Heart left ventricle (tissue), 16 donors: ENCODE measurements at regions not wholly inside any gene's neighbourhood (a gene's known extent, or its start where the extent isn't known, plus 50 kb on each side); places are given as distances from the start of the nearest gene placed in this dataset.
"Not testable (repeated sequence)": the region's sequence is repeated elsewhere in the genome, so short reads cannot be mapped to it uniquely, and the experiment has no call there.

Experiments
- ATAC-seq, 4 donors: fragments of 200-7000 bp; cut with Tn5 transposase; one replicate each; pipeline ENCODE4 v1.9.1; 2020 to 2022; ENCODE audit warnings: moderate library complexity in 4 of 4, mild to moderate bottlenecking in 3 of 4, moderate number of reproducible peaks in 1 of 4
- DNase-seq, 5 donors: peaks; one replicate each; pipeline ENCODE4 v3.0.0-alpha.2; 2020
- H3K27ac ChIP-seq, 12 donors: fragments of 200-600 bp; sonication (generic) in 4 of 12; one replicate each; pipeline versions ENCODE4 v1.5.0 to v1.8.0; 2016 to 2022; ENCODE audit warnings: mild to moderate bottlenecking in 2 of 12
- H3K27me3 ChIP-seq, 9 donors: fragments of 200-600 bp; sonication (generic) in 2 of 9; one replicate each; pipeline versions ENCODE4 v1.5.1 to v1.8.0; 2016 to 2022; ENCODE audit warnings: mild to moderate bottlenecking in 3 of 9
- H3K36me3 ChIP-seq, 9 donors: fragments of 200-600 bp; sonication (generic) in 2 of 9; one replicate each; pipeline versions ENCODE4 v1.5.0 to v1.8.0; 2018 to 2022; ENCODE audit warnings: mild to moderate bottlenecking in 2 of 9
- H3K4me1 ChIP-seq, 12 donors: fragments of 200-600 bp; sonication (generic) in 4 of 12; one replicate each; pipeline versions ENCODE4 v1.5.0 to v1.8.0; 2016 to 2022; ENCODE audit warnings: mild to moderate bottlenecking in 3 of 12
- H3K4me3 ChIP-seq, 12 donors: fragments of 200-600 bp; sonication (generic) in 4 of 12; one replicate each; pipeline versions ENCODE4 v1.5.0 to v1.8.0; 2017 to 2022; ENCODE audit warnings: mild to moderate bottlenecking in 9 of 12, moderate library complexity in 4 of 12
- H3K9me3 ChIP-seq, 12 donors: fragments of 200-600 bp; sonication (generic) in 4 of 12; one replicate each; pipeline versions ENCODE4 v1.5.0 to v1.8.0; 2016 to 2022; ENCODE audit warnings: mild to moderate bottlenecking in 1 of 12
- POLR2A ChIP-seq, 2 donors: fragments of 450-650 bp; IDR thresholded peaks; one replicate each; pipeline ENCODE4 v1.6.1; 2017; ENCODE audit warnings: antibody characterized with exemption in 2 of 2, mild to moderate bottlenecking in 2 of 2, moderate library complexity in 2 of 2
- WGBS, 4 donors: extraction: QIAGEN DNeasy Blood & Tissue Kit in 2 of 4; methylation state at CpG; one replicate each; pipeline versions ENCODE4 v1.1.5 to v1.1.7; 2013 to 2018; 5-methylcytosine and 5-hydroxymethylcytosine counted together
- intact Hi-C, 10 donors: fragments of 100-400 bp; cut with DNase I; formaldehyde crosslinking; loops; one replicate each; pipeline versions ENCODE4 v1.11.1 to v1.14.2; 2022
- TF ChIP-seq, protein P1 (sequence below), 12 donors: fragments of 200-600 bp; sonication (generic) in 4 of 12; IDR thresholded peaks; one replicate each; pipeline versions ENCODE4 v1.5.0 to v1.8.0; 2018 to 2022; ENCODE audit warnings: antibody characterized with exemption in 12 of 12, mild to moderate bottlenecking in 5 of 12
- donor health status: ischemic (EF 13 %, LVEDD 7.1; RV severe dilation, severe dysfunction).
- donor health status: healthy with polysubstance abuse.
- donor health status: DM: no; HTN: yes; CAD: no.
- donor health status: DM: no; HTN: no; CAD: no.
- donor health status: ischemic (EF 25% LVEDD 6.9; RV normal size, moderate dysfunction).
- donor health status: ischemic (EF 25% LVEDD 5.7; RV mildly dilated, moderate dysfunction).
- donor health status: healthy.
- donor health status: DM: yes; HTN: yes; CAD: no.
- donor health status: ischemic (EF 35%, LVEDD 5.7; RV mildly dilated, moderate dysfunction).
- donor health status: nonischemic (EF 11% LVEDD 7.7; RV severe dilation, severe dysfunction).
- donor health status: DM: yes; HTN: yes; CAD: no.
- donor health status: PGD.
- donor health status: ischemic (EF 29% LVEDD 5.4; RV normal size, mild dysfunction).
- donor health status: nonischemic (EF 23%, LVEDD 6.1; RV moderate dilation, normal function).

DNA sequence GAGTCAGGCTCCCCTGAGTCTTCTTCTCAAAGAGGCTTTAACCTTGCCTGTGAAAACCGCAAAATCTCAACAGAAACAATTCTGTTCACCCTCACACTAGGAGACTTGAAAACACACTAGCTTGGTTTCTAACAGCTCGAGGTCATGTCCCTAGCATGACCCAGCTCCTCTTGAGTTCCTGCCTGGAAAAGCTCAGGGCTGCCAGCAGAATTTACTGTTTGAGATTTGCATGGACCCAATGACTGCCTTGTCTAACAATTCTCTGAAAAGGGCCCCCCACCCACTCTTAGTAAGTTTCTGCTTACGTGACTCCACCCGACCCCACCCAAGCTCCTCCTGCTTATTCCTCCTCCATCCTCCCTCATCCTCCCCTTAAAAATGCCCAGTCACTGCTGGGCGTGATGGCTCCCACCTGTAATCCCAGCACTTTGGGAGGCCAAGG is 85.1 kb upstream of the KMT2C start:
- no peak for TF ChIP-seq POLR2A (IDR thresholded peaks at IDR 0.05)
- TF ChIP-seq, protein P1, sequence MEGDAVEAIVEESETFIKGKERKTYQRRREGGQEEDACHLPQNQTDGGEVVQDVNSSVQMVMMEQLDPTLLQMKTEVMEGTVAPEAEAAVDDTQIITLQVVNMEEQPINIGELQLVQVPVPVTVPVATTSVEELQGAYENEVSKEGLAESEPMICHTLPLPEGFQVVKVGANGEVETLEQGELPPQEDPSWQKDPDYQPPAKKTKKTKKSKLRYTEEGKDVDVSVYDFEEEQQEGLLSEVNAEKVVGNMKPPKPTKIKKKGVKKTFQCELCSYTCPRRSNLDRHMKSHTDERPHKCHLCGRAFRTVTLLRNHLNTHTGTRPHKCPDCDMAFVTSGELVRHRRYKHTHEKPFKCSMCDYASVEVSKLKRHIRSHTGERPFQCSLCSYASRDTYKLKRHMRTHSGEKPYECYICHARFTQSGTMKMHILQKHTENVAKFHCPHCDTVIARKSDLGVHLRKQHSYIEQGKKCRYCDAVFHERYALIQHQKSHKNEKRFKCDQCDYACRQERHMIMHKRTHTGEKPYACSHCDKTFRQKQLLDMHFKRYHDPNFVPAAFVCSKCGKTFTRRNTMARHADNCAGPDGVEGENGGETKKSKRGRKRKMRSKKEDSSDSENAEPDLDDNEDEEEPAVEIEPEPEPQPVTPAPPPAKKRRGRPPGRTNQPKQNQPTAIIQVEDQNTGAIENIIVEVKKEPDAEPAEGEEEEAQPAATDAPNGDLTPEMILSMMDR (IDR thresholded peaks at IDR 0.05), result no peak
- Histone ChIP-seq H3K27ac (no peak overlapping the region), H3K27me3 (no peaks in the 10 kb centered on the region), H3K9me3 (peaks cover 0 to 17% (median 6%) of the 10 kb centered on the region in 12 donors), H3K36me3 (no peaks in the 10 kb centered on the region), H3K4me1 (peaks cover 0 to 15% (median 6%) of the 10 kb centered on the region in 12 donors), H3K4me3 (no peak overlapping the region)
- DNase-seq, result no peak
- no peak for ATAC-seq
- WGBS, 4 donors, result 71 to 85% (median 80%) methylated on average over 5 of the region's 5 CpGs
- intact Hi-C loops, result no loop called here

DNA sequence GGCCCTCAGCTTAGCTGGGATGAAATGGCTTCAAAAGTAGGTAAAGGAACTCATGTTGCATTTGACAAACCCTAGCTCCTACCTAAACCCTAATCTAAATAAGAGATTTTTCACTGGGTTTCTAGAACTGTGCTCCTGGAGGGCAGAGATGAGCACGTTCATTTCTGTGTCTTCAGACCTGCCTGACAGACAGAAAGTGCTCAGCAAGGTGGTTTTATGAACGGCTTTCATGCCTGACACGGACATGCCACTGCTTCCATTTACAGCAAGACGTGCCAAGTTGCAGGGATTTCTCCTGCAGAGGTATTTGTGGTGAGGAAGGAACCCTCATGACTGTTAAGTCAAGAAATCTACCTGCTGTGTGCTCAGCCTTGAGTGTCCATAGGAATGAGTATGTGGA is 83.5 kb upstream of the KMT2C start:
- ATAC-seq (no peak), DNase-seq (no peak)
- H3K4me3 ChIP-seq, result no peak overlapping the region
- TF ChIP-seq POLR2A (IDR thresholded peaks at IDR 0.05), result no peak
- TF ChIP-seq, protein P1 (IDR thresholded peaks at IDR 0.05), result no peak
- intact Hi-C loops, result no loop called here
- peaks cover 0 to 17% (median 6%) of the 10 kb centered on the region in 12 donors for H3K9me3 ChIP-seq
- 61 to 90% (median 65%) methylated on average over 4 of the region's 4 CpGs for WGBS, 4 donors
- H3K27ac ChIP-seq, result no peak overlapping the region
- no peaks in the 10 kb centered on the region for H3K27me3 ChIP-seq
- no peaks in the 10 kb centered on the region for H3K36me3 ChIP-seq
- peaks cover 0 to 15% (median 6%) of the 10 kb centered on the region in 12 donors for H3K4me1 ChIP-seq

DNA sequence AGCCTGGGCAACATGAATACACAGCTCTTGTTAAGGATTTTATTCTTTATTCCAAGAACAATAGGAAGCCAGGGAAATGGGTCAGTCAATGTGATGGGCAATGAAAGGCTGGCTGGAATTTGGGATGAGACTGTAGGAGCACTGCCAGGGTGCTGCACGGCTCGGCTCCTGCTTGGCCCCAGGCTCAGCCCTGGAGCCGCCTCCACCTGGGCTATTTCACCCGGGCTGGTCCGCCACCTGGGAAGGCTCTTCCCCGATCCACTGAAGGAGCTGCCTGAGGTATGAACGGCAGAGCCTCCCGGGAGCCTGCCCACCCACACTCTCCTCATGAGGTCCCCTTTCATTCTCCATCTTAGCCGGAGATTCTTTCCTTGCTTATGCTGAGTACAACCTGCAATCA is 80.4 kb upstream of the KMT2C start:
- Histone ChIP-seq H3K36me3 (no peaks in the 10 kb centered on the region), H3K27ac (no peak overlapping the region), H3K4me3 (no peak overlapping the region), H3K9me3 (peaks cover 0 to 17% (median 6%) of the 10 kb centered on the region in 12 donors), H3K27me3 (no peaks in the 10 kb centered on the region), H3K4me1 (no peaks in the 10 kb centered on the region)
- intact Hi-C loops, result no loop called here
- ATAC-seq, result no peak
- no peak for TF ChIP-seq POLR2A (IDR thresholded peaks at IDR 0.05)
- TF ChIP-seq, protein P1 (IDR thresholded peaks at IDR 0.05), result no peak
- WGBS, 4 donors, result 89 to 92% (median 91%) methylated on average over 9 of the region's 9 CpGs
- DNase-seq, result no peak

DNA sequence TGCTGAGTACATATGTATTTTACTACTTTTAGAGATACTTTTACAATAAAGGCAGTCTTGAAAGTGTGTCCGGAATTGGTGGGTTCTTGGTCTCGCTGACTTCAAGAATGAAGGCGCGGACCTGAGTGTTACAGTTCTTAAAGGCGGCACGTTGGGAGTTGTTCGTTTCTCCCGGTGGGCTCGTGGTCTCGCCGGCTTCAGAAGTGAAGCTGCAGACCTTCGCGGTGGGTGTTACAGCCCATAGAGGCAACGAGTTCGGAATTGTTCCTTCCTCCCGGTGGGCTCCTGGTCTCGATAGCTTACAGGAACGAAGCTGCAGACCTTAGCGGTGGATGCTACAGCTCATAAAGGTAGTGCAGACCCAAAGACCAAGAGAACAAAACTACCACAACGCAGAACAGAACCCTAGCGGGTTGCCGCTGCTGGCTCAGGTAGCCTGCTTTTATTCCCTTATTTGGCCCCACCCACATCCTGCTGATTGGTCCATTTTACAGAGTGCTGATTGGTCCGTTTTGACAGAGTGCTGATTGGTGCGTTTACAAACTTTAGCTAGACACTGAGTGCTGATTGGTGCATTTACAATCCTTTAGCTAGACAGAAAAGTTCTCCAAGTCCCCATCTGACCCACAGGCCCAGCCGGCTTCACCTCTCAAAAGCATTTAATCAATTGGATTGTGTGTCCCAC is 79.6 kb upstream of the KMT2C start:
- intact Hi-C loops, H3K27me3 ChIP-seq, ATAC-seq, H3K27ac ChIP-seq, DNase-seq, H3K4me1 ChIP-seq, H3K36me3 ChIP-seq, H3K4me3 ChIP-seq: not testable (repeated sequence)
- WGBS, 4 donors, result 84 to 94% (median 87%) methylated on average over 25 of the region's 25 CpGs
- H3K9me3 ChIP-seq, result peaks cover 0 to 17% (median 6%) of the 10 kb centered on the region in 12 donors

DNA sequence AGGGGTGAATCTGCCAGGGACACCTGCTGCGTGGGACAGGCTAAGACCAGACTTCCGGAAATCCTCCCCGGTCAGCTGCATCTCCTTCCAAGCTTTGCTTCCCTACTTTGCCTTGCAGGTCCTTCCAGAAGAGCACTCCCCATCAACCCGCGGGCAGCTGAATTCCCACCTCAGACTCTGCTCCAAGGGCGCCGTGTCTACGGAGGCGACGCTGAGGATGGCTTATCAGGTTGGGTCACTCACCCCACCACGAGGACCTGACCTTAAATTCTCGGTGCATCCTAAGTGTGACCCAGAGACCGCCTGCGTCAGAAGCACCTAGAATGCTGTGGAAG is 78.9 kb upstream of the KMT2C start:
- DNase-seq (no peak), ATAC-seq (no peak)
- Histone ChIP-seq H3K36me3 (no peaks in the 10 kb centered on the region), H3K4me3 (no peak overlapping the region), H3K27ac (no peak overlapping the region), H3K9me3 (peaks cover 0 to 14% (median 6%) of the 10 kb centered on the region in 12 donors), H3K27me3 (no peaks in the 10 kb centered on the region), H3K4me1 (no peaks in the 10 kb centered on the region)
- WGBS, 4 donors, result 89 to 97% (median 93%) methylated on average over 7 to 14 of the region's 14 CpGs
- TF ChIP-seq POLR2A (IDR thresholded peaks at IDR 0.05), result no peak
- TF ChIP-seq, protein P1 (IDR thresholded peaks at IDR 0.05), result no peak
- intact Hi-C loops, result no loop called here
